Type B pancreatic cell (in vitro differentiated cells): ENCODE measurements at regions not wholly inside any gene's neighbourhood (a gene's known extent, or its start where the extent isn't known, plus 50 kb on each side); places are given as distances from the start of the nearest gene placed in this dataset.

Source experiments
- DNase-seq: peaks from one replicate; pipeline ENCODE4 v3.0.0; 2021; ENCODE audit warnings: mixed read lengths; ENCODE audit not compliant: unreplicated experiment; ENCODE audit errors: extremely low spot score
- H3K27ac Mint-ChIP-seq: 2 replicates; pipeline ENCODE4 v1.8.0; 2021; ENCODE audit warnings: mild to moderate bottlenecking, mixed read lengths
- H3K27me3 Mint-ChIP-seq: 2 replicates; pipeline ENCODE4 v1.8.0; 2021; ENCODE audit warnings: mixed read lengths
- H3K36me3 Mint-ChIP-seq: 2 replicates; pipeline ENCODE4 v1.8.0; 2021; ENCODE audit warnings: mixed read lengths
- H3K4me1 Mint-ChIP-seq: one replicate; pipeline ENCODE4 v1.8.0; 2021; ENCODE audit warnings: mixed read lengths; ENCODE audit not compliant: unreplicated experiment
- H3K4me3 Mint-ChIP-seq: 2 replicates; pipeline ENCODE4 v1.8.0; 2021; ENCODE audit warnings: mild to moderate bottlenecking, mixed read lengths
- H3K9me3 Mint-ChIP-seq: 2 replicates; pipeline ENCODE4 v1.8.0; 2021; ENCODE audit warnings: mixed read lengths
- TF ChIP-seq, protein P1 (sequence below): fragments of 200-600 bp; sonication (generic); conservative IDR thresholded peaks from 2 replicates; pipeline ENCODE4 v1.5.0; 2021; ENCODE audit warnings: antibody characterized with exemption, mild to moderate bottlenecking

DNA sequence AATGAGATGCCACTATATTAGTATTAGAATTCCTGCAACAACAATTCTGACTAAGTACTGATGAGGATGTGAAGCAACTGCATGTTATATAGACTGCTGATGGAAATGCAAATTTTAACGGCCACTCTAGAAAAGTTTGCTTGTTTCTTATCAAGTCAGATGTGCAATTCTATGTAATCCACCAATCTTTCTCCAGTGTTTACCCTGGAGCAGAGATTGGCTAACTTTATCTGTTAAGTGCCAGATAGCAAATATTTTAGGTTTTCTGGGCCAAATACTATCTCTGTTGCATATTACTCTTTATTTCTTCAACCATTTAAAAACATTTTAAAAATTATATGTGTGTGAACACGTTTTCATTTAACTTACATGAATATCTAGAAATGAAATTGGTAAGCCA lies 586.9 kb downstream of the FAM181B start:
- DNase-seq: no peak
- Mint-ChIP-seq H3K4me1 (no peaks in the 10 kb centered on the region), H3K4me3 (no peak overlapping the region), H3K27ac (no peak overlapping the region), H3K27me3 (no peaks in the 10 kb centered on the region), H3K9me3 (no peaks in the 10 kb centered on the region), H3K36me3 (no peaks in the 10 kb centered on the region)
- TF ChIP-seq, protein P1, sequence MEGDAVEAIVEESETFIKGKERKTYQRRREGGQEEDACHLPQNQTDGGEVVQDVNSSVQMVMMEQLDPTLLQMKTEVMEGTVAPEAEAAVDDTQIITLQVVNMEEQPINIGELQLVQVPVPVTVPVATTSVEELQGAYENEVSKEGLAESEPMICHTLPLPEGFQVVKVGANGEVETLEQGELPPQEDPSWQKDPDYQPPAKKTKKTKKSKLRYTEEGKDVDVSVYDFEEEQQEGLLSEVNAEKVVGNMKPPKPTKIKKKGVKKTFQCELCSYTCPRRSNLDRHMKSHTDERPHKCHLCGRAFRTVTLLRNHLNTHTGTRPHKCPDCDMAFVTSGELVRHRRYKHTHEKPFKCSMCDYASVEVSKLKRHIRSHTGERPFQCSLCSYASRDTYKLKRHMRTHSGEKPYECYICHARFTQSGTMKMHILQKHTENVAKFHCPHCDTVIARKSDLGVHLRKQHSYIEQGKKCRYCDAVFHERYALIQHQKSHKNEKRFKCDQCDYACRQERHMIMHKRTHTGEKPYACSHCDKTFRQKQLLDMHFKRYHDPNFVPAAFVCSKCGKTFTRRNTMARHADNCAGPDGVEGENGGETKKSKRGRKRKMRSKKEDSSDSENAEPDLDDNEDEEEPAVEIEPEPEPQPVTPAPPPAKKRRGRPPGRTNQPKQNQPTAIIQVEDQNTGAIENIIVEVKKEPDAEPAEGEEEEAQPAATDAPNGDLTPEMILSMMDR: no peak

DNA sequence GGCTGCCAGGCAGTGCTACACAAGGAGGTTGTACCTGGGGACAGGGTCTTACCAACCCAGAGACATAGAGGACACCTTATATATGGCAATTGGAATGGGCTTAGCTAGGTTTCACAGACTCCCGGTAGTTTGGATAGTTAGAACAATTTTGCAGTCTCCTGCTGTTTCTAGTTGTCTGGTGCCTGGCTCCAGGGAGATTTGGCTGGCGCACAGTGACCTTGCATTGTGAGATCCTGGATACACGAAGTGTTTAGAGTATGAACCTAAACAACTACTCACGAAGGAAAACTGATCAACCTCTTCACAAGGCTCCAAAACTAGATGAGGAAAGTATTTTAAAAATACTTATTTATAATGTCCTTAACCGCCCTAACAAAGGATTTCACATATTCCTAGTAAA lies 614.7 kb downstream of the FAM181B start:
- Mint-ChIP-seq H3K4me1 (no peaks in the 10 kb centered on the region), H3K4me3 (no peak overlapping the region), H3K36me3 (no peaks in the 10 kb centered on the region), H3K9me3 (no peaks in the 10 kb centered on the region), H3K27me3 (peaks cover 3% of the 10 kb centered on the region), H3K27ac (no peak overlapping the region)
- no peak for DNase-seq
- TF ChIP-seq, protein P1: no peak

DNA sequence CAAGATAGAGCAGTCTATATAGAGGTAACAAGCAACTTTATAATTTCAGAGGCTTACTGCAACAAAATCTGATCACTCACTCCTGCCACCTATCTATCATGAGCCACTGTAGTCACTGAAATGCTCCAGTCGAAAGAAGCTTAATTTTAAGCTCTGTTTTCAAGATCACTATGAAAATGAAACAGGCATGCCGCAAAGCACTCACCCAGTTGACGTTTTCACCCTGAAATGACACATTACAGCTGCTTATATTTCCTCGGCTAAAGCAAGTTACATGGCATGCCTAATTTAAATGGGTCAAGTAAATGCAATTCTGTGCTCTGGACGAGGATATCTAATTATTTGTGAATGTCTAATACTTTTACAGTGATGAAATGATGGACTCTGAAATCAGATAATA lies 616.3 kb downstream of the FAM181B start:
- Mint-ChIP-seq H3K9me3 (no peaks in the 10 kb centered on the region), H3K27ac (no peak overlapping the region)

DNA sequence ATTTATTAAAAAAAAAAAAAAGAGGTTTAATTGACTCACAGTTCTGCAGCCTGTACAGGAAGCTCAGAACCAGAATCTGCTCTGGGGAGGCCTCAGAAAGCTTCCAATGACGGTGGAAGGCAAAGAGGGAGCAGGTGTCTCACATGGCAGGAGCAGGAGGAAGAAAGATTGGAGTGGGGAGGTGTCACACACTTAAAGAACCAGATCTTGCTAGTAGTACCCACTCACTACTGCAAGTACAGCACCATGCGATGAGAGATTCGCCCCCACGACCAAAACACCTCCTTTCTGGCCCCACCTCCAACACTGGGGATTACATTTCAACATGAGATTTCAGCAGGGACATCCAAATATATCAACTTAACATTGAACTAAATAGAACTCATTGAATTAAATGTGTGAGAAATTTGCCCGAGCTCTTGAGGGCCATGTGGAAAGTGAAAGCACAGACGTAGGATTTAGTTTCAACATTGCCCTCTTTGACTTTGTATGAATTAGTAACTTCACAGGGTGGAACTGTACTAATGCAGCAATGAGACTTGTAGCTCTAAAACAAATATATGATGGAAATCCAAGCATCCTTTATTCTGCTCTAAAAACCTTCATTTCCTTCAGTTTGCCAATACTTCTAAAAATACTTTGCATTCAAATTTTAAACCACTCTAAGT lies 628.2 kb downstream of the FAM181B start:
- H3K4me3 Mint-ChIP-seq: no peak overlapping the region
- H3K9me3 Mint-ChIP-seq: no peaks in the 10 kb centered on the region
- H3K27me3 Mint-ChIP-seq: no peaks in the 10 kb centered on the region
- TF ChIP-seq, protein P1: no peak
- H3K4me1 Mint-ChIP-seq: no peaks in the 10 kb centered on the region
- DNase-seq: no peak
- no peaks in the 10 kb centered on the region for H3K36me3 Mint-ChIP-seq
- H3K27ac Mint-ChIP-seq: no peak overlapping the region

More for the DNA sequence above, 616.3 kb downstream of the FAM181B start:
- no peaks in the 10 kb centered on the region for H3K36me3 Mint-ChIP-seq
- no peak overlapping the region for H3K4me3 Mint-ChIP-seq
- H3K4me1 Mint-ChIP-seq: no peaks in the 10 kb centered on the region
- no peaks in the 10 kb centered on the region for H3K27me3 Mint-ChIP-seq
- TF ChIP-seq, protein P1: no peak
- no peak for DNase-seq

DNA sequence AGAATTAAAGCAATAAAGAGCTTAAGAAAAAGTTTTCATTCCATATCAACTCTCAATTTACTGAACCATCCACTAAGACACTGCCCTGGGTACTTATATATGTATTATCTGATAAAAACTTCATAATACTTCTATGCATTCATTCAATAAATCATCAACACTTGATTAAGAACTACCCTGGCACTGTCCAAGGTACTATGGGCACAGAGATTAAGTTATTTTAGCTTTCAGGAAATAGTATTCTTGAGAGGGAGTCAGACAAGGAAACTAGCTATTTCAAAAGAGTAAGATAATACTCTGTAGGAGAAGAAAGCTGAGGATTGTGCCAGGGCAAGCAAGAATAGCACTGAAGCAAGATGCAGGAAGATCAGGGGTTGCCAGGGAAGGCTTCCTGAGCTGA lies 640.8 kb downstream of the FAM181B start:
- H3K4me3 Mint-ChIP-seq: no peak overlapping the region
- no peak for DNase-seq
- no peaks in the 10 kb centered on the region for H3K9me3 Mint-ChIP-seq
- no peaks in the 10 kb centered on the region for H3K36me3 Mint-ChIP-seq
- H3K27ac Mint-ChIP-seq: no peak overlapping the region
- no peaks in the 10 kb centered on the region for H3K4me1 Mint-ChIP-seq
- TF ChIP-seq, protein P1: no peak
- H3K27me3 Mint-ChIP-seq: no peaks in the 10 kb centered on the region

DNA sequence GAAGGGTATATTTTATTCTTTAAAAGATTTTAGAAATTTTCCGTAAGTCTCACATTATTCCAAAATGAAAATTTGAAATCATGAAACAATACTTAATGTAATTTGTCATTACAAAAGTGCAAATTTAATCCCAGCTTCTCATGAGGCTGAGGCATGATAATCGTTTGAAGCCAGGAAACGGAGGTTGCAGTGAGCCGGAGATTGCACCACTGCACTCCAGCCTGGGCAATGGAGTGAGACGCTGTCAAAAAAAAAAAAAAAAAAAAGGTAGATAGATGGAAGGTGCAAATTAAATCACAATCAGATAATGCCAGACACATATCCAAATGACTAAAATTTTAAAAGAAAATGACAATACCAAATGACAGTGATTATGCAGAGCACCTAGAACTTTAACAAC lies 644.2 kb downstream of the FAM181B start:
- Mint-ChIP-seq H3K4me3 (no peak overlapping the region), H3K9me3 (no peaks in the 10 kb centered on the region), H3K27me3 (no peaks in the 10 kb centered on the region), H3K36me3 (no peaks in the 10 kb centered on the region), H3K4me1 (no peaks in the 10 kb centered on the region), H3K27ac (no peak overlapping the region)
- no peak for DNase-seq
- TF ChIP-seq, protein P1: no peak
